GM19351 (cell line): ENCODE measurements at regions not wholly inside any gene's neighbourhood (a gene's known extent, or its start where the extent isn't known, plus 50 kb on each side); places are given as distances from the start of the nearest gene placed in this dataset.
"Not testable (repeated sequence)": the region's sequence is repeated elsewhere in the genome, so short reads cannot be mapped to it uniquely, and the experiment has no call there.

Experiments
- ATAC-seq: cut with Tn5 transposase; IDR thresholded peaks from one replicate; pipeline ENCODE4 v1.9.1; 2021; ENCODE audit warnings: mild to moderate bottlenecking, moderate library complexity; ENCODE audit not compliant: unreplicated experiment

DNA sequence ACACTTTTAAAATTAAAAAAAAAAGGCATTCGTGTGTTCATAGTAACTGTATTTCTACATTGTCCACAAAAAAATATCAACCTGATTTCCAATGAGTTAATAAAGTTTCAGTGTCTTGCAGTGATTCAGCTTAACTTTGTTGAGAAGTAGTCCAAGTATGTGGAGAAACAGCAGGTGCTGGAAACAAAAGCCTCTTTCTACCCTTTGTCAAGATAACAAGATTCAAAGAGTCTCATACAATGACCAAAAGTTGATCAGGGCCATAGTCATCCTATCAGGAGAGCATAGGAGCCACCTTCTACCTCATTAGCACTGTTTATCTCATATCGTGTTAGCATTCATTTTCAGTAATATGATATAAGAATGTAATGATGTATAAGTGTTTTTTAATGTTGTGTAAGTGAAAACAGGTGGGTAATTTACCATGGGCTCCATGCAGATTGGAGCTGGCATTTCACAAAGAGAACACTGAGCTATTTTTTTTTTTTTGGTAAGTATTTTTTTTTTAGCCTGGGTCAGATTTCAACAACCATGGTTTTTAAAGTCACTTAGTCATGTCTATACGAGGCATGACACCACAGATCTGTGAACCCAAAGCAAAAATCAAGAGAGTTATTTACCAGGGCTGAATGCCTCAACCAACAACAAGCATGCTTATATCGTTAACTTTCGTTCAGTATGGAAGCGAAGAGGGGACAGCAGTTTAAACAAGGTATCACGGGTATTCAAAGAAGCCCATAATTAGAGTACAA, 165.0 kb upstream of the ZNF521 start:
- no peak for ATAC-seq

DNA sequence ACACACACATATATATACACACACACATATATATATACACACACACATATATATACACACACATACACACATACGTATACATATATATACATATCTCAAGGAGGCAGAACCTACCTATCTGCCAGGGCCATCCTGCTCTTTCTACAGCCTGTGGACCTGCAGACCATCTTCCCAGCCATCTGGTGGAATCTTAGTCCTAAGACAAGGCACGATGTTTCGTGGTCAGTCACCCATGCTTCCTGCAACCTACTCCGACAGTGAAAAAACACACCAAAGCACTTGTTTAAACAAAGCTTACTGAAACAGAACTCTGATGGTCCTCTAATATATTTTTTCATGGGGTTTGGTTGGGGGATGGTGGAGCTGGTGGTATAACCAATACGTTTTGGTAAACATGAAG, 164.2 kb upstream of the ZNF521 start:
- ATAC-seq, result no peak

DNA sequence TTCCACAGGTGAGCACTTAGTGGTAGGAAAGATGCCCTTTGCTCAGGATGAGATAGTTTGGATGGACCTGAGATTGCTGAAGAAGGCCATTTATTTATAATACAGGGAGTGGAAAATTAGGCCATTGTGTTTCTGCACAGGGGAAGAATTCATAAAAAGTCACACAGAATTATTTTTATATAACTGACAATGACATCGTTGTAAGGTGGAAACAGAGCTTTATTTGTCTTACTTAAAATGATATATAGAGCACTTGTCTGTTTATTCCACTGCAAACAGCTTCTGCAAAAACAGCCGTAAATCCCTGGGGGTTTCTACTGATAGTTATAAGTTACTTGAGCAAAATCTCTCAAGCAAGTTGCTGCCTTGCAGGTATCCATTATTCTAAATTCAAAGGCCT, 158.1 kb upstream of the ZNF521 start:
- no peak for ATAC-seq

DNA sequence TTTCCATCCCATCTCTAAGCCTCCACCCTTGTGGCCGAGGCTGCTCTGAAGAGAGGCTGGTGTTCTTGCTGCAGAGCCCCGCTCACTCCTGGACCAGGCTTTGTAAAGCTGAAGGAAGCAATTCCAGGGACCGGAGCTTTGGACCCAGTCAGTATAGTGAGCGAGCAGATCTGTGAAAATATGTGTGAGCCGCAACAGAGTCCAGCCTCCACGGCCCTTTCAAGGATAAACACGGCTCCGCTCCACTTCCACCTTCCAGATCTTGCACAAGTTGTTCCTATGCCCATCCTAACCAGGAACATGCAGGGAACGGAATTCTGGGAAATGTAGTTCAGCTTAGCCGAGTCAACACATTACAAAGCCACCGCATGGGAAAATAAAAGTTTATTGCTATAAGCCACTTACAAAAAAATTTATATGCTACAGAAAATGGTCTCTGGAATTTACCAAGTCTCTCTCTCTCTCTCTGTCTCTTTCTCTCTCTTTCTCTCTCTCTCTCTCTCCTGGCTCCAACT, 151.7 kb upstream of the ZNF521 start:
- no peak for ATAC-seq

DNA sequence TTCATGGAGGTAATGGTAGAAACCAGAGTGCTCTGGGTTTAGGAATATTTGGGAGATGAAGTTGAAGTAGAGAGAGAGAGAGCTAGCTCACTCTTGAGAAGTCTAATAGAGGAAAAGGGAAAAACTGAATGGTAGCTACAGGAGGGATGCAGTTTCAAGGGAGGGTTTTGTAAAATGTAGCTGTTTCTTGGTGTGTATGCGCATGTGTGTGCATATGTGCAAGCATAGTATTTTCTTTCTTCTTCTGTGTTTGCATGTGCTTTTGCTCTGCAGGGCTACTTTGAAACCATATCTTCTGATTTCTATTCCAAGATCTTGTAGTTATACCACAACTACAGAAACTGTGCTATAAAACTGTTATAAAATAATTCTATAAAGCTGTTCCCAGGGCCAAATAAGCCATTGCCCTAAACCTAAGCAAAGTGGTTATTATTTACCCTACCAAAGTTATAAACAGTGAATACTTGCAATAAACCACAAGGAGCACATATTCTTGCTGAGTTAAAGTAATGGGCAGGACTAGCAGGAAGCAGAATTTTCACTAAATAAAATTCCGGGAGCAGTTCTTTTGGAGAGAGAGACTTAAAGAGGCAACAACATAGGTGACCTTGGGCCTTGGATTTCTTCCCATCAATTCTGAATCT, 145.3 kb upstream of the ZNF521 start:
- no peak for ATAC-seq

DNA sequence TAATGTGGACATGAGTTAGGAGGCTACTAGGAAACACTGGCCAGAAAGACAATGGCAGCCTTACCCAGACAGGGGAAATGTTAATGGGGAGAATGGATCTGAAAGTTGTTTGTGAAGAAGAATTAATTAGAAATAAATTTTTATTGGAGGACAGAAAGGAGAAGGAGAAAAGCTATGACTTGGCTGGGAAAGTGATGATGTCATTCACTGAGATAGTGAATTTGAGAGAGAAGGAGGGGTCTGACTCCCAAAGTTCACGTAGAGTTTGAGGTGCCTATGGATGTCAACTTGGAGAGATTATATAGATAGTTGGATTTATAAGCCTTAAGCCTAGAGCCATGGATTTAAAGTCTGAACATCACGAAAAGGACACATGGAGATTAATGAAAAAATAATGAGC, 144.6 kb upstream of the ZNF521 start:
- no peak for ATAC-seq

DNA sequence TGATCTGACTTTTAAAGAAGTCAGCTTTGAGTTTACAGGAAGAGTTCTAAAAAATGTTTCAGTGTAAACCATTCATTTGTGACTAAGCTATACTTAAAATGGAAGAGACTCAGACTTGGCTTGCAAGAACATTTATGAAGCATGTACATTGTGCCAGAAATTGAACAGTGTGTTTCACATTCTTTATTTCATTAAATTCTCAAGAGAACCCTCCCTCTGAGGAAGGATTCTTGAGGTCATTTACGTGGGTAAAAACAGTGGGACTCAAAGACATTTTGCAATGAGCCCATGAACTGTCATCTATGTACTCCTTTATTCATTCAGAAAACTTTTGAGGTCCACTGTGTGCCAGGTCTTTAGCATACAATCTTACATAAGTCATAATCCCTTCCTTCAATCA, 143.6 kb upstream of the ZNF521 start:
- ATAC-seq, result no peak

DNA sequence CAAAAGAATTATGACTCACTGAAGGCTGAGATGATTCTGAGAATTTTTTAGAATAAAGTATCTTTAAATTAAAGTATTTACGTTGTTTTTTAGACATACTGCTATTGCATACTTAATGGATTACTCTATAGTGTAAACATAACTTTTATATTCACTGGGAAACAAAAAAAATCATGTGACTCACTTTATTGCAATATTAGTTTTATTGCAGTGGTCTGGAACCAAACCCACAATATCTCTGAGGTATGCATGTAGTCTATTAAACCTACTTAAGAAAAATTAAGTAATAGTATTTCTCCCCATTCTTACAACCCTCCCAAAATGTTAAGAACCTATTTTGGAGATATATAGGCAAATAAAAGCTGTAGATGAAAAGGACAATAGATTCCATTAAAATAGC, 142.9 kb upstream of the ZNF521 start:
- no peak for ATAC-seq

DNA sequence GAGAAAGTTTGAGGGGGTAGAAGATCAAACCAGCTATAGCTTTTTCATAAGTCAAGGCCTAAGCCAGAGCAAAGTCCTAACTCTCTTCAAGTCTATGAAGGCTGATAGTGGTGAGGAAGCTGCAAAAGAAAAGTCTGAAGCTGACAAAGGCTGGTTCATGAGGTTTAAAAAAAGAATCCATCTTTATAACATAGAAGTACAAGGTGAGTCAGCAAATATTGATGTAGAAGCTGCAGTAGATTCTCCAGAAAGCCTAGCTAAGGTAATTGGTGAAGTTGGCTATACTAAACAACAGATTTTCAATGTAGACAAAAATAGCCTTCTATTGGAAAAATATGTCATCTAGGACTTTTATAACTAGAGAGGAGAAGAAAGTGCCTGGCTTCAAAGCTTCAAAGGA, 141.4 kb upstream of the ZNF521 start:
- no peak for ATAC-seq

DNA sequence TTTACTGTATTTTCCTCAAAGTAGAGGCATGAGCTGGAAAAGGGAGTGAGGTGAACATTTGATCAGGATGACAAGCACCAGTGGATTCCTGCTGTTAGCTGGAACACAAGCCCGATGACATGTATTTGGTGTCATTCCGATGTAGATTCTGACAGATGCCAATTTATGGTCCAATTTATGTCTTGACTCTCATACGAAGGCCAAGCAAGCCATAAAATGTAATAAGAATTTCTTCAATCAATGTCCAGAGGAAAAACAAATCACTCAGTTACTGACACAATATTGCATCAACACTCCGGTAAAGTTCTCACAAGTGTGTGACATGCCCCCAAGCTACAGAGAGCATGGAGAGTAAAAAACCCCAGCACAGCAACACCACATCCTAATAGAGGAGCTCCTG, 138.3 kb upstream of the ZNF521 start:
- no peak for ATAC-seq

DNA sequence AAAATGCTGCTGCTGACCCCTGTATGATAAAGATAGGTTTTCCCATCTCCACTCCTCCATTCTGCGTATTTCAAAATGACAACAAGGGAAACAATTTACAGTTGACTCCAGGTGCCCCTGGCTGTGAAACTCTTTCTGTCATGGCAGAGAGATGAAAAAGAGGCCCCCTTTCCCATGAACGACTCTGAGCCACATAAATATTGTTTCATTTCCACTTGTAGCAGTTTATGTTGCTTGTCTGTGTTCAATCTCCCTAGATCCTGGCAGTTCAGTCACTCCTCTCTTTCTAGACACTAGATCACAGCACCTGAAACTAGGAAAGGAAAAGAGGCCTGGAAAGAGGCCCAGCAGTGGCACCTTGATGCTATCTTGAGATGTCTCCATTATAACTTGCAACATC, 121.0 kb upstream of the ZNF521 start:
- ATAC-seq, result no peak

DNA sequence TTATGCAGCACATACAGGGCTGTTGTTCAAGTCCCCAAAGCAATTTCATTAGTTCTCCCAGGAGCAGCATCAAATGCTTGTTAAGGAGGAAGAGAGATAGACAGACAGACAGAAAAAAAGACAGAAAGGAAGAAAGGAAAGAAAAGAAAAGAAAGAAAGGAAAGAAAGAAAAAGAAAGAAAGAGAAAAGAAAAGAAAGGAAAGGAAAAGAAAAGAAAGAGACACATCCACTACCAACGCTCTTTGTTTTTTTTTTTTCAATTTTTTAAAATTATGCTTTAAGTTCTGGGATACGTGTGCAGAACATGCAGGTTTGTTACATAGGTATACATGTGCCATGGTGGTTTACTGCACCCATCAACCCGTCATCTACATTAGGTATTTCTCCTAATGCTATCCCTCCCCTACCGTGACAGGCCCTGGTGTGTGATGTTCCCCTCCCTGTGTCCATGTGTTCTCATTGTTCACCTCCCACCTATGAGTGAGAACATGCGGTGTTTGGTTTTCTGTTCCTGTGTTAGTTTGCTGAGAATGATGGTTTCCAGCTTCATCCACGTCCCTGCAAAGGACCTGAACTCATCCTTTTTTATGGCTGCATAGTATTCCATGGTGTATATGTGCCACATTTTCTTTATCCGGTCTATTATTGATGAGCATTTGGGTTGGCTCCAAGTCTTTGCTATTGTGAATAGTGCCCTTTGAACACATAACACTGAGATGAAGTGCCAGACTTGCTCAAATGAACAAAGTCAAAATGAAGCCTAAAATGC, 119.0 kb upstream of the ZNF521 start:
- ATAC-seq, result not testable (repeated sequence)

DNA sequence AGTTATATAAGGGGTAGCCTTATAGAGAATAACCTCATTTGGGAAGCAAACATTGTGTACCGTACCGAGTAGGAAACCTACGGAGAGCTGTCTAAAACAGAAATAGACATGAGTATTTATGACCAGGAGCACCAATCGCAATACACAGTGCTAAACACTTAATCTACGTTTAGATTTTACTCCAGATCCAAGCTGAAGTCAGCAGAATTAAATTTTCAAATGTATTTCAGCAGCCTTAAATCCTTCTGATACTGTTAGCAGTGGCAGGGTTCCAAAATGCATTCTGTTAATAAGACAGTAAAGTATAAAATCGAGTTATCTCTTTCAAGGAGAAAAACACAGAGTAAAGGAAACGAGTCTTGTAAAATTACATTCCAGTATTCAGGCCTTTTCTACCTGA, 118.1 kb upstream of the ZNF521 start:
- ATAC-seq, result no peak

DNA sequence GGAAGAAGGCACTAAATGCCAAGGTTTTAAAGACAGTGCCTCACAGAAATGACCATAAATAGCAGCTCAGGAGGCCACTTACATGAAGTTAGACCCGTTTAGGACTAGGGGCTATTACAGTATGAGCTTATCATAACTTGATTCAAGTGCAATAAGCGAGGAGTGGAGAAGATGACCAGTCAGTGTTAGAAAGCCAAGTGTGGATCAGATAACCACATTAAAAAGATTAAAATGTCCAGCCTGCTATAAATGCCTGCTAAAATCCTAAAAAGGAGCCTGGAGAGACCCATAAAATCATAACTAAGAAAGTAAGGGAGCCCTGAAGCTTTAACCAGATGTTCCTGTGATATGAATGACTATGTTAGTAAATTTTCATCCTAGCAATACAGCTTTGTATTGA, 117.5 kb upstream of the ZNF521 start:
- no peak for ATAC-seq

DNA sequence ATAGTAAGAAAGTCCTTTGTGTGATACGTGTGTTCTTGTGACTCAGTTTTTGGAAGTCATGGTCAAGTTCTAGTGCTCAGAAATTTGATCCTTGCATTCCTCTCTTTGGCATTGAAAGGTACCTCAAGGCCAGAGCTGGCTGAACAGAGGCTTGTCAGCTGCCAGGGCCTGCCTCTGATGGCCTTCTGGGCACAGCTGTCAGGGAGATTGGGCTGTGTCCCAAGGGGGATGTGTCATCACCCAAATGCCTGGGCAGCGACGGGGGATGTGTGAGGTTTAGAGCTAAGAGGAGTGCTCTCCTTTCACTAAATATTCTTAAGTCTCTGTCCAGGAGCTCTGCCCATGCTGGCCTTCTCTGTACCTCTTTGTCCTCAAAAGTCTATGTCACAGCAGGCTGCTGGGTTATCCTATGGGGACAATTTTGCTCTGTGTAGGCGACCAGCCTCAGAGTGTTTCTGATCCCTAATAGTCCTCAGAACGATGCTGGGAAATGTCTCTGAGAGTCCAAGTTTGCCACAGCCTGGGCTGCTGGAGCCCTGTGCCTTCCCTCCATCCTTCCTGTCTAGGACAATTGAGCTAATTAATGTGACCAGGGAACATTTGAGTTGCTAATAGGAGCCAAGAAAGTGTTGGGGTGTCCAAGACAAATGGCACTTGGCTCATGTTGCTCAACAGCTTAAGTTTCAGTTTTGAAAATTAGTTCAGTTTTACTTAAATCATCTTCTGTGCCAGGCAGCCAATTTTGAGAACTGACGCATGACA, 115.4 kb upstream of the ZNF521 start:
- no peak for ATAC-seq

DNA sequence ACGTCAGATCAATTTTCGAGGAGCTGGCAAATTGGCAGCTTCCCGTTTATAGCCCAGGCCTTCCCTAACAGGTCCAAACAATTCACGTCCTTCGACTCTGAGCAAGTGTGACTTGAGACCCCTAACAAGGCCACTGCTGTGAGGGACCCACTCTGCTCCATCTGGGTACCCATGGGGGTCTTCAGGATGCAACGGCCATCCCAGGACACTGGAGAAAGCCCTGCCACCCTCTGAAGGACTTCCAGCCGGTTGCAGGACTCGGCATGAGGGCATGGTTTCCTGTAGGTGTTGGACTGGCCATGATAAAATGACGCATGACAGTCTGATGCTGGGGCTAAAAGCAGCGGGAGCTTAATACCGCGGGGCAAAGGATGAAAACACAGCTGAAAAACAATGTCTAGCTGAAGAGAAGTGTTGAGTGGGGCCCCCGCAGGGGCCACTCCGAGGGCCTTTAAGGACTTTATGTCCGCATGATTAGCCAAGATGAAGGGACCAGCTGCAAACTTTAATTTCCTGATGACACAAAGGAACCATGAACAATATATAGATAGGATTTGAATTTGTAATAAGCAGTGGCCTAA, 113.3 kb upstream of the ZNF521 start:
- no peak for ATAC-seq

DNA sequence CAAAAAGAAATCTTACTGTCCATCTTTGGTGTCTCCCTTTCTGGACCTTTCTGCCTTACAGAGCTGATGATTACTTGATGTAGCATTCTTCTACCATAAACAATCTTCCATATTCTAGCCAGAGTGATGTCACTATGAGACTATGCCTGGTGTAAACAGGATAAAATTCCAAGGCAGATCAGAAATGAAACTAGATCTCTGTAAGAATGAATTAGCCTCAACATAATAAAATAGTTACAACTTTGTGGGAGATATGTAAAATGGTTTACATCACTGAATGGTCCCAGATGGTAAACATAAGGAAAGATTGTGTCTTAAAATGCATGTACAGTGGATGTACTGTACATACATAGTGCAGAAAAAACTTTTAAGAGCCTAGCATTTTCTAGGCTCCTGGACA, 112.3 kb upstream of the ZNF521 start:
- no peak for ATAC-seq

DNA sequence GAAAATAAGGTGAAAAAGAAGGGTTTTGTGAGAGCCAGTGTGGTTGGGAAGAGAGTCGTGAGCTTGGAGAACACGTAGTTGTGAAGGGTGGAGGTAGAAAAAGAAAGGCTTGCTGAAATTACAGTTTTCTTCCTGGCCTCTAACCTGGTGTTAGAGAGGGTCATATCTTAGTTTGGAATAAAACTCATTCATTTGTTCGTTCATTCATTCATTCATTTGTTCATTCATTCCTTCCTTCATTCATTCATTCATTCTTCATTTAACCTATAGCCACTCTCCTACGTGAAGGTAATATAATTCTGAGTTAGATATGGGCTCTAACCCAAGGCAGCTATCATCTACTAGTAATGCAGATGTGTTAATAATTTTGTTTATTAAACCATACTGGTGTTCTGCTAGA, 111.8 kb upstream of the ZNF521 start:
- ATAC-seq, result no peak

DNA sequence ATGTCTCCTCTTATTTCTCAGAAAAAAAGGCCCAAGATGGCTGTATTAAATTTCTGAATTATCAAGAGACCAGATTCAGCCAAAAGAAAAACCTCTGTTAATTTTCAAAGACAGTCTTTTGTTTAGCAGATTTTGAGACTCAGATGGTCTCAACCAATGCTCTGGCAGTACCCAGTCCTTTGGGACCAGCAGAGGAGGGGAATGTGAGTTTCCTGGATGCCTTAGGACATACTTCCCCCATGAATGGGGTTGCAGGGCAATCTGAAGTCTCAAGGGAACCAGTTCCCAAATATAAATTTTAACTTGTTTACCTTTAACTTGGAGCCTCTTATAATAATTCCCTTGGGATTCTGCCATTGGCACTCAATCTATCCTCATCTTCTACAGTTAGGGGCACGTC, 107.8 kb upstream of the ZNF521 start:
- ATAC-seq, result no peak

DNA sequence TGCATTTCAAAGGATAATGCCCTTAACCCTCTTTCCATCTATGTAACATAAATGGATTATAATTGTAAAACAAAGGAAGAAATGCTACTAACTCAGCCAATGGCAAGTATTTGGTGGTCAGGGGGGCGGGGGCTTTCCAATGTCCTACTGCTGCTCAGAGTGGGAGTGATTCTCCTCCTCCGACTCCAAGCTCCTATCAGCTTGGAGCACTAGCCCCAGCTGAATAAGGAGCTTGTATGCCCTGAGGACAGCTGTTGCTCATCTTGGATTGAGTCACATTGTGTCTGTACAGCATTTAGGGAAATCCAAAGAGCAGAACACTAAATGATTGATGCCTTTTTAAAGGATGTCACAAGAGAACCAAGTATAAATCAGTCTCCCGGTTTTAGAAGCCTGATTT, 105.6 kb upstream of the ZNF521 start:
- ATAC-seq, result no peak

DNA sequence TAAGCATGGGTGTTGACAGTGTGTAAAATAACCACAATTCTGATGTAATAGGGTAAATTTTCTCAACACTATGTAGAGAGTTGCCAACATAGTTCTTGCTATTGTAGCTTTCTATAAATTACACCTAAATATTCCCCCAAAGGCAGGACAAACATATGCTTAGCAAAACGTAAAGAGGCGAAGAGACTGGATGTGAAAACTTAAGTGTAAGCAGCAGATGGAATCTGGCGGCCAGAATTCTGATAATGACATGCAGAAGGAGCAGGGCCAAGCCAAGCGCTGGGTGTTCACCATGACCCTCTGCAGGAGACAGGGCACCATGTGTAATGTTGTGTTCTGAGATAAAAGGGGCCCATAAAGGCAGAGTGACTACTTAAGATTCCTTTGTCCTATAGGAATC, 105.2 kb upstream of the ZNF521 start:
- no peak for ATAC-seq
